ENCODE measurements at regions not wholly inside any gene's neighbourhood (a gene's known extent, or its start where the extent isn't known, plus 50 kb on each side); places are given as distances from the start of the nearest gene placed in this dataset.
A peak's percentile ranks its signal among the peaks of the same experiment; 100 is the strongest.

DNA sequence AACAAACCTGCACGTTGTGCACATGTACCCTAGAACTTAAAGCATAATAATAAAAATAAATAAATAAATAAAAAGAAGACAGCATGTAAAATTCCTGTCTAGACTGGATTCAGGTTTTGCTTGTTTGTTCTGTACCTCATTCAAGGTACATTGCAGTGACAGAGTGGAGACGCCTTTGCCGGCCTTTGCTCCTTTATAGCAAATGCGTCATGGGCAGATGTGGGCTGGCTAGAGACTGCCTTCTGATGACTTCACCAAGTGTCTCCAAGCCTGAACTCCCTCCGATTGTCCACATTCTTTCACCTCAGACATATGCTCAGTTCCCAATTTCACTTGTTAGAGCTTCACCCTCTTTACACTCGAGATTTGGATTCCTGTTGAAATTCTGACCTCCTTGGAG lies 147.8 kb upstream of the ARHGAP20 start:
- Histone ChIP-seq H3K27ac (peak overlapping the region in 3 of 4 donors; percentile 1 to 69 (median 67)), H3K4me1 (peaks cover 0 to 22% (median 0%) of the 10 kb centered on the region in 4 donors), H3K27me3 (no peaks in the 10 kb centered on the region), H3K9me3 (no peaks in the 10 kb centered on the region), H3K4me3 (no peak overlapping the region), H3K36me3 (no peaks in the 10 kb centered on the region)
- DNase-seq: peak in 2 of 3 donors; percentile 77 to 89
- TF ChIP-seq, protein P1, sequence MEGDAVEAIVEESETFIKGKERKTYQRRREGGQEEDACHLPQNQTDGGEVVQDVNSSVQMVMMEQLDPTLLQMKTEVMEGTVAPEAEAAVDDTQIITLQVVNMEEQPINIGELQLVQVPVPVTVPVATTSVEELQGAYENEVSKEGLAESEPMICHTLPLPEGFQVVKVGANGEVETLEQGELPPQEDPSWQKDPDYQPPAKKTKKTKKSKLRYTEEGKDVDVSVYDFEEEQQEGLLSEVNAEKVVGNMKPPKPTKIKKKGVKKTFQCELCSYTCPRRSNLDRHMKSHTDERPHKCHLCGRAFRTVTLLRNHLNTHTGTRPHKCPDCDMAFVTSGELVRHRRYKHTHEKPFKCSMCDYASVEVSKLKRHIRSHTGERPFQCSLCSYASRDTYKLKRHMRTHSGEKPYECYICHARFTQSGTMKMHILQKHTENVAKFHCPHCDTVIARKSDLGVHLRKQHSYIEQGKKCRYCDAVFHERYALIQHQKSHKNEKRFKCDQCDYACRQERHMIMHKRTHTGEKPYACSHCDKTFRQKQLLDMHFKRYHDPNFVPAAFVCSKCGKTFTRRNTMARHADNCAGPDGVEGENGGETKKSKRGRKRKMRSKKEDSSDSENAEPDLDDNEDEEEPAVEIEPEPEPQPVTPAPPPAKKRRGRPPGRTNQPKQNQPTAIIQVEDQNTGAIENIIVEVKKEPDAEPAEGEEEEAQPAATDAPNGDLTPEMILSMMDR (IDR thresholded peaks at IDR 0.05): no peak
- TF ChIP-seq POLR2A (IDR thresholded peaks at IDR 0.05): no peak

DNA sequence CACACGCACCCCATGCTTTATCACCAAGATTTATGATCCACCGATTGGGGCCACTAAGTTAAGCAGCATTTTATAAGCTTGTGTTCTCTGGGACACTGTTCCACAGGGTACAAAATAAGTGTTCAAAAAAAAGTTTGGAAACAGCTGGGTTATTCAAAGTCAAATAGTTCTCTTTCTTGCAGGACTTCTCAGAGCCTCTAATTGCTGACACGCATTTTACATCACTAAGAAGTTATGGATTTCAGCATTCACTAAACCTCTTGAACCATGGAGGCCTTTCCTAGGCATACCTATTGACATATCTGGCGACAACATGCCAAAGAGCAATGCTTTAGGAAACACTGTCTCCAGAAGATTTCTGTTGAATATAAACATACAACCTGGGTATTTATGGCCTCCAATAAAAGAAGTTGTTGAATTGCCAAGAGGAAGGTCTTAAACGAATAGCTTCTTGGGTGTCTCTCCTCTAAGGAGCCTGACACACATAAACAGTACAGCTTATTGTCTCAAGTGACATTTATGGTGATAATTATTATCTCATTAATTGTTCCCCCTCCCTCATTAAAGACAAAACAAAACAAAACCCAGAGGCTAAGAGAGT lies 147.1 kb upstream of the ARHGAP20 start:
- Histone ChIP-seq H3K27me3 (no peaks in the 10 kb centered on the region), H3K4me1 (peaks cover 0 to 22% (median 0%) of the 10 kb centered on the region in 4 donors)
- no peak for TF ChIP-seq POLR2A (IDR thresholded peaks at IDR 0.05)
- TF ChIP-seq, protein P1 (IDR thresholded peaks at IDR 0.05): no peak

DNA sequence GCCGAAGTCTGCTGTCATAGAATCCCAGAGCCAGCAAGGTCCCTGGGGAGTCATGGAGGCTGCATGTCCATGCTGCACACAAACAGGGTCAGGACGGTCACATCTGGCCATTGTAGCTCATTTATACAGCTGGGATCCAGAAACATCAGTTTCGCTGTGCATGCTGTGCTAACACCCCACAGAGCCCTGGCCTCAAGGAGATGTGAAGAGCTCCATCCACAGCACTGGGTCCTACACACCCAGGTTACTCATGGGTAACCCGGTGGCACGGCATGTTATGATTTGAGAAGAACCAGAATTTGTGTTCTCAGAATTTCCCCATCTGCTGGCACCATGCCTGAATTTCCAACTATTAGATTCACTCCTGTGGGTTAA lies 146.3 kb upstream of the ARHGAP20 start:
- no peaks in the 10 kb centered on the region for H3K9me3 ChIP-seq
- DNase-seq: peak in 1 of 3 donors; percentile 48
- H3K4me1 ChIP-seq: peaks cover 0 to 22% (median 0%) of the 10 kb centered on the region in 4 donors
- no peak overlapping the region for H3K4me3 ChIP-seq
- H3K36me3 ChIP-seq: no peaks in the 10 kb centered on the region
- H3K27me3 ChIP-seq: no peaks in the 10 kb centered on the region
- TF ChIP-seq, protein P1 (IDR thresholded peaks at IDR 0.05): no peak
- TF ChIP-seq POLR2A (IDR thresholded peaks at IDR 0.05): no peak
- H3K27ac ChIP-seq: peak overlapping the region in 2 of 4 donors; percentile 67 to 72

More for the DNA sequence above, 147.1 kb upstream of the ARHGAP20 start:
- H3K27ac ChIP-seq: peak overlapping the region in 3 of 4 donors; percentile 1 to 67 (median 63)
- DNase-seq: no peak
- H3K9me3 ChIP-seq: no peaks in the 10 kb centered on the region
- no peaks in the 10 kb centered on the region for H3K36me3 ChIP-seq
- H3K4me3 ChIP-seq: no peak overlapping the region

GRCh38 chr11:110857892-110858546 lies 145.8 kb upstream of the ARHGAP20 start:
- Histone ChIP-seq H3K4me3 (no peak overlapping the region), H3K27me3 (no peaks in the 10 kb centered on the region), H3K9me3 (no peaks in the 10 kb centered on the region), H3K27ac (peak overlapping the region in 2 of 4 donors; percentile 67 to 72), H3K36me3 (no peaks in the 10 kb centered on the region), H3K4me1 (peaks cover 0 to 22% (median 0%) of the 10 kb centered on the region in 4 donors)
- no peak for TF ChIP-seq POLR2A (IDR thresholded peaks at IDR 0.05)
- TF ChIP-seq, protein P1 (IDR thresholded peaks at IDR 0.05): no peak
- peak in 1 of 3 donors; percentile 60 for DNase-seq

- no peak for TF ChIP-seq POLR2A (IDR thresholded peaks at IDR 0.05)
- TF ChIP-seq, protein P1 (IDR thresholded peaks at IDR 0.05): no peak
- no peak overlapping the region for H3K4me3 ChIP-seq
- H3K27me3 ChIP-seq: no peaks in the 10 kb centered on the region
- no peaks in the 10 kb centered on the region for H3K9me3 ChIP-seq
- H3K36me3 ChIP-seq: no peaks in the 10 kb centered on the region
- no peak for DNase-seq
- peak overlapping the region in 2 of 4 donors; percentile 67 to 72 for H3K27ac ChIP-seq
- H3K4me1 ChIP-seq: peaks cover 0 to 22% (median 0%) of the 10 kb centered on the region in 4 donors
Observed at GRCh38 chr11:110856996-110857812, 145.0 kb upstream of the ARHGAP20 start.
